Lower lobe of right lung (tissue), 2 donors: ENCODE measurements at regions not wholly inside any gene's neighbourhood (a gene's known extent, or its start where the extent isn't known, plus 50 kb on each side); places are given as distances from the start of the nearest gene placed in this dataset.
"Not testable (repeated sequence)": the region's sequence is repeated elsewhere in the genome, so short reads cannot be mapped to it uniquely, and the experiment has no call there.

ENCODE experiments used
- ATAC-seq, 2 donors: fragments of 200-7000 bp; cut with Tn5 transposase; one replicate each; pipeline ENCODE4 v1.9.1; 2020 to 2022; ENCODE audit warnings: mild to moderate bottlenecking in 2 of 2, moderate library complexity in 2 of 2
- DNase-seq: peaks from one replicate; pipeline ENCODE4 v3.0.0-alpha.2; 2020
- H3K27ac ChIP-seq: fragments of 200-600 bp; one replicate; pipeline ENCODE4 v1.8.0; 2022
- H3K27me3 ChIP-seq: fragments of 200-600 bp; one replicate; pipeline ENCODE4 v1.8.0; 2022; ENCODE audit warnings: low read depth
- H3K36me3 ChIP-seq: fragments of 200-600 bp; one replicate; pipeline ENCODE4 v1.8.0; 2022; ENCODE audit warnings: mild to moderate bottlenecking
- H3K4me1 ChIP-seq: fragments of 200-600 bp; one replicate; pipeline ENCODE4 v1.8.0; 2022
- H3K4me3 ChIP-seq: fragments of 200-600 bp; one replicate; pipeline ENCODE4 v1.8.0; 2022; ENCODE audit warnings: mild to moderate bottlenecking
- H3K9me3 ChIP-seq: fragments of 200-600 bp; one replicate; pipeline ENCODE4 v1.8.0; 2022
- intact Hi-C: fragments of 100-400 bp; cut with DNase I; formaldehyde crosslinking; loops from one replicate; pipeline ENCODE4 v1.11.0; 2022
- TF ChIP-seq, protein P1 (sequence below): fragments of 200-600 bp; IDR thresholded peaks from one replicate; pipeline ENCODE4 v1.8.0; 2022; ENCODE audit warnings: antibody characterized with exemption, mild to moderate bottlenecking
- donor health status: DM: no; HTN: yes; CAD: no; lungs with severe emphysema.

GRCh38 chr6:20341564-20341963 lies 60.1 kb upstream of the E2F3 start:
- no peak for ATAC-seq
- H3K36me3 ChIP-seq = no peaks in the 10 kb centered on the region
- H3K4me3 ChIP-seq = no peak overlapping the region
- no peak for DNase-seq
- TF ChIP-seq, protein P1, sequence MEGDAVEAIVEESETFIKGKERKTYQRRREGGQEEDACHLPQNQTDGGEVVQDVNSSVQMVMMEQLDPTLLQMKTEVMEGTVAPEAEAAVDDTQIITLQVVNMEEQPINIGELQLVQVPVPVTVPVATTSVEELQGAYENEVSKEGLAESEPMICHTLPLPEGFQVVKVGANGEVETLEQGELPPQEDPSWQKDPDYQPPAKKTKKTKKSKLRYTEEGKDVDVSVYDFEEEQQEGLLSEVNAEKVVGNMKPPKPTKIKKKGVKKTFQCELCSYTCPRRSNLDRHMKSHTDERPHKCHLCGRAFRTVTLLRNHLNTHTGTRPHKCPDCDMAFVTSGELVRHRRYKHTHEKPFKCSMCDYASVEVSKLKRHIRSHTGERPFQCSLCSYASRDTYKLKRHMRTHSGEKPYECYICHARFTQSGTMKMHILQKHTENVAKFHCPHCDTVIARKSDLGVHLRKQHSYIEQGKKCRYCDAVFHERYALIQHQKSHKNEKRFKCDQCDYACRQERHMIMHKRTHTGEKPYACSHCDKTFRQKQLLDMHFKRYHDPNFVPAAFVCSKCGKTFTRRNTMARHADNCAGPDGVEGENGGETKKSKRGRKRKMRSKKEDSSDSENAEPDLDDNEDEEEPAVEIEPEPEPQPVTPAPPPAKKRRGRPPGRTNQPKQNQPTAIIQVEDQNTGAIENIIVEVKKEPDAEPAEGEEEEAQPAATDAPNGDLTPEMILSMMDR = no peak
- no peaks in the 10 kb centered on the region for H3K9me3 ChIP-seq
- H3K27ac ChIP-seq = no peak overlapping the region
- no peaks in the 10 kb centered on the region for H3K4me1 ChIP-seq
- intact Hi-C loops = no loop called here
- no peaks in the 10 kb centered on the region for H3K27me3 ChIP-seq

GRCh38 chr6:20346948-20347347 lies 54.7 kb upstream of the E2F3 start:
- H3K4me3 ChIP-seq, H3K27ac ChIP-seq, H3K36me3 ChIP-seq, H3K27me3 ChIP-seq, DNase-seq, H3K4me1 ChIP-seq, ATAC-seq, H3K9me3 ChIP-seq, intact Hi-C loops: not testable (repeated sequence)

DNA sequence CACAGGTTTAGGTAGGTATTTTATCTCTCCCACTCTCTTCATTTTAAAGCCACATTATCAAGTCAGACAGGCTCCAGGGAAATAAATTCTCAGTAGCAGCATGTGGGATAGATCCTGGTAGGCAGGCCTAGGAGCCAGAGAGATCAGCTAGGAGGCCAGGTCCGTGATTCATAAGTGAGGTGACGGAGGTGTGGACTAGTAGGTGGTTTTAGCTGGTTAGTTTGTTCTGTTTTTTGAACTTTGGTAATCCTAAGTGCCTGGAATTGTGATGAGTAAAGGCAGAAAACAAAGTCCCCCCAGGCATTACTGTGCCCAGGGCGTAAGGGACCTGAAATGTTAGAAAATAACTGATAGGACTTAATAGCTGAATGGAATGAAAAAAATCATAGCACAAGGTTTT lies 53.6 kb upstream of the E2F3 start:
- no peak overlapping the region for H3K4me3 ChIP-seq
- no peak for DNase-seq
- H3K36me3 ChIP-seq = no peaks in the 10 kb centered on the region
- TF ChIP-seq, protein P1 = no peak
- H3K4me1 ChIP-seq = no peaks in the 10 kb centered on the region
- no peak overlapping the region for H3K27ac ChIP-seq
- intact Hi-C loops = no loop called here
- no peak for ATAC-seq
- H3K27me3 ChIP-seq = no peaks in the 10 kb centered on the region
- no peaks in the 10 kb centered on the region for H3K9me3 ChIP-seq

GRCh38 chr6:20349225-20349624 lies 52.5 kb upstream of the E2F3 start:
- no peak for DNase-seq
- Histone ChIP-seq H3K36me3 (no peaks in the 10 kb centered on the region), H3K4me1 (no peaks in the 10 kb centered on the region), H3K27ac (no peak overlapping the region), H3K27me3 (no peaks in the 10 kb centered on the region), H3K4me3 (no peak overlapping the region), H3K9me3 (peaks cover 4% of the 10 kb centered on the region)
- no peak for ATAC-seq
- intact Hi-C loops = no loop called here
- TF ChIP-seq, protein P1 = no peak

DNA sequence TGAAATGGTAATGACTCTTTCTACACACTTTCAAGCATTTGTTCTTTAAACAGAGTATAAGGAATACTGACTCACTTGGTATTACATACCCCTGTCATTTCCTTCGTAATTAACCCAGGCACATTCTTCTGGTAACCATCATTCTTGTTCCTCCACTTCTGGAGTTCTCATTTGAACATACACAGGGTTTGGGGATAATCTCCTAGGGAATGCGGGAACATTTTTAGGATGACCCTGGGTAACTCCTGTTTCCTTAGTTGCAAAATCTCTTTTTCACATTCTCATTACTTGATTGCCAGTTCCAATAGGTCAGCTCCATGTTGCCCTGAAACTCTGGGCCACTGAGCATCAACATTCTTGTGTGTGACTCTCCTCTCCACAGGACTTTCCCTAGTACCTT lies 51.5 kb upstream of the E2F3 start:
- Histone ChIP-seq H3K4me3 (no peak overlapping the region), H3K36me3 (no peaks in the 10 kb centered on the region), H3K27ac (no peak overlapping the region), H3K4me1 (no peaks in the 10 kb centered on the region), H3K9me3 (peaks cover 4% of the 10 kb centered on the region), H3K27me3 (no peaks in the 10 kb centered on the region)
- DNase-seq = no peak
- TF ChIP-seq, protein P1 = no peak
- no peak for ATAC-seq
- intact Hi-C loops = no loop called here

DNA sequence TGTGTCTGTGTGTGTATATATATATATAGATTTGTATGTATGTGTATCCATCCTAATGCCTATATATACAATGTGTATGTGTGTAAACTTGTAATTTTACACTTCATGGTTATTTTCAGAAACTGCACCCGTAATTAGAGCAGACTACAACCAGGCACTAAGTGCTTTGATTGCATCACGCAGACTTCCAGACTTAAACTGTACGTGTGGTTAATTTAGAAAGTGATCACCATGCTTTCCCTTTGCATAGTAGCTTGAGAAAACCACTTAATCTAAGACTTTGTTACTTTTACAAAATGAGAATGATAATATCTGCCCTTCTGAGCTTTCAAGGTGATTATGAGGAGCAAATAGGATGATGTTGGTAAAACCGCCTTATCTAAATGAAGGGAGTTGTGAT lies 50.1 kb upstream of the E2F3 start:
- TF ChIP-seq, protein P1 = no peak
- Histone ChIP-seq H3K27me3 (no peaks in the 10 kb centered on the region), H3K36me3 (no peaks in the 10 kb centered on the region), H3K4me1 (no peaks in the 10 kb centered on the region), H3K27ac (no peak overlapping the region), H3K9me3 (peaks cover 4% of the 10 kb centered on the region), H3K4me3 (no peak overlapping the region)
- ATAC-seq (no peak), DNase-seq (no peak)
- intact Hi-C loops = no loop called here
